ENCODE measurements at regions not wholly inside any gene's neighbourhood (a gene's known extent, or its start where the extent isn't known, plus 50 kb on each side); places are given as distances from the start of the nearest gene placed in this dataset.

DNA sequence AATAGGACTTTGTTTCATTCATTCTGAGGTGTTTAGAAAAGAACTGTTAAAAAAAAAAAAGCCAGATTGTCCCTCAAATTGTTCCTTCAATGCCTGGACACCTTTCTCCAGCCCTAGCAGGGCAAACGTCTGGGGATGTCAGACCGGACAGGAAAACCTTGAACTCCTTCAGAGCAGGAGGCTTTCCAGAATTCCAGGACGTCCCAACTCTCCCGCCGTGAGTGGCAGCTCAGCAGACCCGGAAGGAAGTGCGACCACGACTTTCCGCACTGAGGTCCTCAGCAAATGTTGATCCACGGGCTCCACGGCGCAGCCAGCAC lies 139.1 kb downstream of the DLL1 start:
- H3K27me3 ChIP-seq (ENCODE audit: control insufficient read depth, insufficient read depth, low read length) = peaks cover 6% of the 10 kb centered on the region
- H3K36me3 ChIP-seq (ENCODE audit: control insufficient read depth, insufficient read depth, low read length) = no peaks in the 10 kb centered on the region
- no peak overlapping the region for H3K4me3 ChIP-seq (ENCODE audit: low read depth, low read length)
- FAIRE-seq (no peak), DNase-seq (ENCODE audit: low read depth) (no peak)
- TF ChIP-seq, protein P1, sequence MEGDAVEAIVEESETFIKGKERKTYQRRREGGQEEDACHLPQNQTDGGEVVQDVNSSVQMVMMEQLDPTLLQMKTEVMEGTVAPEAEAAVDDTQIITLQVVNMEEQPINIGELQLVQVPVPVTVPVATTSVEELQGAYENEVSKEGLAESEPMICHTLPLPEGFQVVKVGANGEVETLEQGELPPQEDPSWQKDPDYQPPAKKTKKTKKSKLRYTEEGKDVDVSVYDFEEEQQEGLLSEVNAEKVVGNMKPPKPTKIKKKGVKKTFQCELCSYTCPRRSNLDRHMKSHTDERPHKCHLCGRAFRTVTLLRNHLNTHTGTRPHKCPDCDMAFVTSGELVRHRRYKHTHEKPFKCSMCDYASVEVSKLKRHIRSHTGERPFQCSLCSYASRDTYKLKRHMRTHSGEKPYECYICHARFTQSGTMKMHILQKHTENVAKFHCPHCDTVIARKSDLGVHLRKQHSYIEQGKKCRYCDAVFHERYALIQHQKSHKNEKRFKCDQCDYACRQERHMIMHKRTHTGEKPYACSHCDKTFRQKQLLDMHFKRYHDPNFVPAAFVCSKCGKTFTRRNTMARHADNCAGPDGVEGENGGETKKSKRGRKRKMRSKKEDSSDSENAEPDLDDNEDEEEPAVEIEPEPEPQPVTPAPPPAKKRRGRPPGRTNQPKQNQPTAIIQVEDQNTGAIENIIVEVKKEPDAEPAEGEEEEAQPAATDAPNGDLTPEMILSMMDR (IDR thresholded peaks at IDR 0.05; ENCODE audit: insufficient read depth, low read length, severe bottlenecking) = no peak

DNA sequence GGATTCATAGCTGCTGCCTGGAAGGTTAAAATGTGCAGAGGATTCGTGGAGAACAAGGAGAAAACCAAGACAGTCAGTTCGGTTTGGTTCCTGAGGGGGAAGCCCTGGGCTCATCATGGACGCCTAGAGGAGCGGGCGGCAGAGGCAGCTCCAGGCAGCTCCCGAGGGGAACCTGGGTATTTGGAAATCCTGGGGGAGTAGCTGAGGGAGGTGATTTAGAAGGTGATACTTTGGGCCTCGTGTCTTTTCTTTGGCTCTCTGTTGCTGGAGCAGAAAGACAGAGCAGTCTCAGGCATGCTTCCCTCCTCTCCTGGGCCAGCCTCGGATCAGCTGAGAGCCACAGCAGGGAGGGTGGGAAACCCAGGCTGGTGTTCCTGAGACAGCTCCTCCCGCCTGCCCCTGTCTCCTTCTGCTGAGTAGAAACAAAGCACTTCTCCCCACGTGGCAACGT lies 139.5 kb downstream of the DLL1 start:
- Histone ChIP-seq H3K36me3 (ENCODE audit: control insufficient read depth, insufficient read depth, low read length) (no peaks in the 10 kb centered on the region), H3K27me3 (ENCODE audit: control insufficient read depth, insufficient read depth, low read length) (peaks cover 6% of the 10 kb centered on the region), H3K4me3 (ENCODE audit: low read depth, low read length) (no peak overlapping the region)
- FAIRE-seq = no peak
- TF ChIP-seq, protein P1 (IDR thresholded peaks at IDR 0.05; ENCODE audit: insufficient read depth, low read length, severe bottlenecking) = no peak
- no peak for DNase-seq (ENCODE audit: low read depth)

DNA sequence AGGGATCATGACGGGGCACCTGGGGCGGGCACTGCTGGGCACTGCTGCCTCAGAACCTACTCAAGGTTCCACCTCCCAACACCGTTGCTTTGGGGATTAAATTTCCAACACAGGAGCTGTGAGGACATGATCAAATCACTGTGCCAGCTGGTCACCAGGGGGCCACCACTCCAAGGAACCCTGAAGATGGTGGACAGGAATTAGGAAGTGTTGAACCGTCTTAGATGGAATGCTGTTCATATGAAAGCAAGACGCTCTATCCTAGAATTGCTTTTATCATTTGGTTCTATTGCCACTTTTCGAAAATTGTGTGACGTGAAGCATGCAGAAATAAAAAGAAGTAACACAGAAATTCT lies 140.3 kb downstream of the DLL1 start:
- no peak for FAIRE-seq
- Histone ChIP-seq H3K36me3 (ENCODE audit: control insufficient read depth, insufficient read depth, low read length) (no peaks in the 10 kb centered on the region), H3K4me3 (ENCODE audit: low read depth, low read length) (no peak overlapping the region), H3K27me3 (ENCODE audit: control insufficient read depth, insufficient read depth, low read length) (peaks cover 6% of the 10 kb centered on the region)
- TF ChIP-seq, protein P1 (IDR thresholded peaks at IDR 0.05; ENCODE audit: insufficient read depth, low read length, severe bottlenecking) = no peak
- no peak for DNase-seq (ENCODE audit: low read depth)

DNA sequence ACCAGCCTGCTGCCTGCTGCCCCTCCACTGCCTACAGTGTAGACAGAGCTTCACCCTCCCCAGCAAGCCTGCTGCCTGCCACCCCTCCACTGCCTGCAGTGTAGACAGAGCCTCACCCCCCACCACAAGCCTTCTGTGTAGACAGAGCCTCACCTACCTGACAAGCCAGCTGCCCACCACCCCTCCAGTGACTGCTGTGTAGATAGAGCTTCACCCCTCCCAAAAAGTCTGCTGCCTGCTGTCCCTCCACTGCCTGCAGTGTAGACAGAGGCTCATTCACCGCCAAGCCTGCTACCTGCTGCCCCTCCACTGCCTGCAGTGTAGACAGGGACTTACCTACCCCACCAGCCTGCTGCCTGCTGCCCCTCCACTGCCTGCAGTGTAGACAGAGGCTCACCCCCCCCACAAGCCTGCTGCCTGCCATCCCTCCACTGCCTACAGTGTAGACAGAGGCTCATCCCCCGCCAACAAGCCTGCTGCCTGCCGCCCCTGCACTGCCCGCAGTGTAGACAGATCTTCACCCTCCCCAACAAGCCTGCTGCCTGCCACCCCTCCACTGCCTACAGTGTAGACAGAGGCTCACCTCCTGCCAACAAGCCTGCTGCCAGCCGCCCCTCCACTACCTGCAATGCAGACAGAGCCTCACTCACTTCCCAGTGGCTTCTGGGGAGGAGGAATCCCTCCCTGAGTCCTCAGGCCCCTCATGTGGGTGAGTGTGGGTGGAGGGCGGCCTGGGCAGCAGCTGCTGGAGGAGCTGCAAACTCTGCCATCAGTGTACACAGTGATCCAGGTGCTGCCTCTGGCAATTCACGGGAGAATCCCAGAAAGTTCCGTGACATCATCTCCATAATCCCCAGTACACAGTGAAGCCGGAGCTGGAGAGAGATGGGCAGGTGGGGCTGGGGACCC lies 140.9 kb downstream of the DLL1 start:
- DNase-seq (ENCODE audit: low read depth) (no peak), FAIRE-seq (no peak)
- no peak overlapping the region for H3K4me3 ChIP-seq (ENCODE audit: low read depth, low read length)
- no peaks in the 10 kb centered on the region for H3K36me3 ChIP-seq (ENCODE audit: control insufficient read depth, insufficient read depth, low read length)
- TF ChIP-seq, protein P1 (IDR thresholded peaks at IDR 0.05; ENCODE audit: insufficient read depth, low read length, severe bottlenecking) = no peak
- H3K27me3 ChIP-seq (ENCODE audit: control insufficient read depth, insufficient read depth, low read length) = peaks cover 6% of the 10 kb centered on the region

DNA sequence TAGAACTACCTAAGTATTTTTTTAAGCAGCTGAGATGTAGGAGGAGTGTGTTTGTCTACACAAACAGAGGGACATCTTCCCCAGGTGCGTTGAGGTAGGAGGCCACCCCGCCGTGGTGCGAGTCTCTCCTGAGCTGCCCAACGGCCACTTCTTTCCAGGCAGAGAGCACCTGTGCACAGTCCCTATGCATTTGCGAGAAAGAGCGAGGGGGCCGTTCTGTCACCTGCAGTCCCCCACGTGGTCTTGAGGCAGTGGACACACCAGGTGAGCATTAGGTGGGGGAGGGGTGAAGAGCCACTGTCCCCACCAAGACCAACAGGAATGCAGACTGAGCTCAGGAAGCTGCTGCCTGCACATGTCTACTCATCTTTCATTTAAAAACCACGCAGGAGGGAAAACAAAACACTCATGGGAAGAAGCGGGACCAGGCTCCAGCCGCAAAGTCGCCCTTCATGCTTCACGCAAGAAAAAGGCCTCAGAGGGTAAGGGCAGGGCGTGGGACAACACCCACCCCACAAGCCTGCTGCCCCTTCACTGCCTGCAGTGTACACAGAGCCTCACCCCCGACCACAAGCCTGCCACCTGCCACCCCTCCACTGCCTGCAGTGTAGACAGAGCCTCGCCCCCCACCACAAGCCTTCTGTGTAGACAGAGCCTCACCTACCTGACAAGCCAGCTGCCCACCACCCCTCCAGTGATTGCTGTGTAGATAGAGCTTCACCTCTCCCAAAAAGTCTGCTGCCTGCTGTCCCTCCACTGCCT lies 142.0 kb downstream of the DLL1 start:
- FAIRE-seq = no peak
- Histone ChIP-seq H3K27me3 (ENCODE audit: control insufficient read depth, insufficient read depth, low read length) (peaks cover 6% of the 10 kb centered on the region), H3K36me3 (ENCODE audit: control insufficient read depth, insufficient read depth, low read length) (no peaks in the 10 kb centered on the region), H3K4me3 (ENCODE audit: low read depth, low read length) (no peak overlapping the region)
- TF ChIP-seq, protein P1 (IDR thresholded peaks at IDR 0.05; ENCODE audit: insufficient read depth, low read length, severe bottlenecking) = no peak
- DNase-seq (ENCODE audit: low read depth) = no peak
